SH-SY5Y (cell line): ENCODE measurements at regions not wholly inside any gene's neighbourhood (a gene's known extent, or its start where the extent isn't known, plus 50 kb on each side); places are given as distances from the start of the nearest gene placed in this dataset.

Experiments
- GATA2 ChIP-seq: IDR thresholded peaks from 2 replicates; pipeline ENCODE4 v1.6.1; 2011; ENCODE audit warnings: mild to moderate bottlenecking, low read depth, low read length
- GATA3 ChIP-seq: IDR thresholded peaks from 2 replicates; pipeline ENCODE4 v1.6.1; 2011; ENCODE audit warnings: low read depth, mild to moderate bottlenecking, low read length, moderate library complexity

GRCh38 chrX:42616981-42617380, 161.0 kb downstream of the PPP1R2C start:
- TF ChIP-seq GATA2, result no peak
- TF ChIP-seq GATA3, result no peak
